Stomach (tissue), 8 donors: ENCODE measurements at regions not wholly inside any gene's neighbourhood (a gene's known extent, or its start where the extent isn't known, plus 50 kb on each side); places are given as distances from the start of the nearest gene placed in this dataset.

Source experiments
- DNase-seq, 2 donors: peaks; one replicate each; pipeline versions ENCODE4 v3.0.0 to v3.0.0-alpha.2; 2013 to 2019
- H3K27ac ChIP-seq, 5 donors: fragments of 200-600 bp in 4 of 5; sonication (generic) in 4 of 5; one replicate each; pipeline ENCODE4 v1.5.1; 2013 to 2019; ENCODE audit warnings: mild to moderate bottlenecking in 1 of 5, moderate library complexity in 1 of 5
- H3K27me3 ChIP-seq, 3 donors: fragments of 200-600 bp; sonication (generic); one replicate each; pipeline ENCODE4 v1.5.1; 2017 to 2019; ENCODE audit warnings: mixed run types in 1 of 3
- H3K36me3 ChIP-seq, 4 donors: fragments of 200-600 bp; sonication (generic); 1 replicate in 3 of 4; 2 replicates in 1 of 4; pipeline ENCODE4 v1.5.1; 2016 to 2019
- H3K4me1 ChIP-seq, 4 donors: fragments of 200-600 bp; sonication (generic); one replicate each; pipeline ENCODE4 v1.5.1; 2016 to 2019
- H3K4me3 ChIP-seq, 4 donors: fragments of 200-600 bp; sonication (generic) in 3 of 4; one replicate each; pipeline ENCODE4 v1.5.1; 2016 to 2019; ENCODE audit warnings: mild to moderate bottlenecking in 1 of 4
- H3K9me3 ChIP-seq, 4 donors: fragments of 200-600 bp; sonication (generic); one replicate each; pipeline ENCODE4 v1.5.1; 2016 to 2019
- CTCF ChIP-seq, 7 experiments: fragments of 450-650 bp in 4 of 7; fragments of 200-600 bp in 3 of 7; sonication (generic) in 3 of 7; IDR thresholded peaks; one replicate each; pipeline ENCODE4 v1.5.1; 2016 to 2019; ENCODE audit warnings: antibody characterized with exemption in 7 of 7, control low read depth in 2 of 7, mild to moderate bottlenecking in 1 of 7
- EP300 ChIP-seq: sonication (generic); formaldehyde crosslinking; IDR thresholded peaks from one replicate; pipeline ENCODE4 v1.6.1; 2017; ENCODE audit warnings: antibody characterized with exemption
- POLR2A ChIP-seq, 4 donors: fragments of 450-650 bp; IDR thresholded peaks; one replicate each; pipeline ENCODE4 v1.6.1; 2016; ENCODE audit warnings: antibody characterized with exemption in 4 of 4, control low read depth in 2 of 4, mild to moderate bottlenecking in 1 of 4, moderate library complexity in 1 of 4
- POLR2AphosphoS5 ChIP-seq, 3 donors: sonication (generic); formaldehyde crosslinking; IDR thresholded peaks; one replicate each; pipeline ENCODE4 v1.6.1; 2016; ENCODE audit warnings: antibody characterized with exemption in 3 of 3
- WGBS, 5 donors: extraction: QIAGEN DNeasy Blood & Tissue Kit in 3 of 5; methylation state at CpG; one replicate each; pipeline versions ENCODE4 v1.1.5 to v1.1.7; 2013 to 2018; 5-methylcytosine and 5-hydroxymethylcytosine counted together
- intact Hi-C: fragments of 100-400 bp; cut with DNase I; formaldehyde crosslinking; loops from one replicate; pipeline ENCODE4 v1.15.1; 2023; ENCODE audit warnings: low total_unique reads
- donor health status: healthy with polysubstance abuse.
- donor health status: Bipolar disorder and iron deficiency.
- donor health status: healthy.

GRCh38 chr1:22352896-22353295 is 98.8 kb upstream of the ZBTB40 start:
- no peaks in the 10 kb centered on the region for H3K9me3 ChIP-seq
- no peak overlapping the region for H3K4me3 ChIP-seq
- peaks cover 0 to 94% (median 28%) of the 10 kb centered on the region in 3 donors for H3K27me3 ChIP-seq
- DNase-seq, result no peak
- H3K36me3 ChIP-seq, result no peaks in the 10 kb centered on the region
- TF ChIP-seq CTCF (IDR thresholded peaks at IDR 0.05) (no peak), EP300 (no peak), POLR2A (IDR thresholded peaks at IDR 0.05) (no peak), POLR2AphosphoS5 (IDR thresholded peaks at IDR 0.05) (no peak)
- intact Hi-C loops, result no loop called here
- peaks cover 5 to 32% (median 20%) of the 10 kb centered on the region in 4 donors for H3K4me1 ChIP-seq
- no peak overlapping the region for H3K27ac ChIP-seq
- 93 to 96% (median 94%) methylated on average over 7 of the region's 7 CpGs for WGBS, 5 donors

- peak in 1 of 2 donors; percentile 9 for DNase-seq
- 59 to 69% (median 65%) methylated on average over 4 of the region's 4 CpGs for WGBS, 5 donors
- H3K4me3 ChIP-seq, result no peak overlapping the region
- H3K4me1 ChIP-seq, result no peaks in the 10 kb centered on the region
- no peaks in the 10 kb centered on the region for H3K9me3 ChIP-seq
- peaks cover 0 to 85% (median 0%) of the 10 kb centered on the region in 3 donors for H3K27me3 ChIP-seq
- intact Hi-C loops, result no loop called here
- no peak for TF ChIP-seq CTCF (IDR thresholded peaks at IDR 0.05)
- no peak for TF ChIP-seq EP300
- TF ChIP-seq POLR2A (IDR thresholded peaks at IDR 0.05), result no peak
- TF ChIP-seq POLR2AphosphoS5 (IDR thresholded peaks at IDR 0.05), result no peak
- H3K27ac ChIP-seq, result no peak overlapping the region
- no peaks in the 10 kb centered on the region for H3K36me3 ChIP-seq
Measured at GRCh38 chr1:22359427-22359826, 92.2 kb upstream of the ZBTB40 start.

- no peak overlapping the region for H3K4me3 ChIP-seq
- peaks cover 0 to 79% (median 0%) of the 10 kb centered on the region in 3 donors for H3K27me3 ChIP-seq
- no peak overlapping the region for H3K27ac ChIP-seq
- no peak for DNase-seq
- intact Hi-C loops, result no loop called here
- 62 to 81% (median 70%) methylated on average over 5 to 6 of the region's 6 CpGs for WGBS, 5 donors
- no peaks in the 10 kb centered on the region for H3K36me3 ChIP-seq
- H3K4me1 ChIP-seq, result no peaks in the 10 kb centered on the region
- TF ChIP-seq POLR2AphosphoS5 (IDR thresholded peaks at IDR 0.05), result no peak
- no peak for TF ChIP-seq CTCF (IDR thresholded peaks at IDR 0.05)
- TF ChIP-seq EP300, result no peak
- no peak for TF ChIP-seq POLR2A (IDR thresholded peaks at IDR 0.05)
- no peaks in the 10 kb centered on the region for H3K9me3 ChIP-seq
Measured at GRCh38 chr1:22362626-22363402, 88.8 kb upstream of the ZBTB40 start.

- Histone ChIP-seq H3K9me3 (no peaks in the 10 kb centered on the region), H3K36me3 (no peaks in the 10 kb centered on the region), H3K27ac (no peak overlapping the region), H3K4me1 (no peaks in the 10 kb centered on the region), H3K27me3 (peaks cover 0 to 79% (median 0%) of the 10 kb centered on the region in 3 donors), H3K4me3 (no peak overlapping the region)
- no peak for DNase-seq
- TF ChIP-seq POLR2A (IDR thresholded peaks at IDR 0.05) (no peak), CTCF (IDR thresholded peaks at IDR 0.05) (no peak), EP300 (no peak)
- intact Hi-C loops, result no loop called here
- 68 to 78% (median 73%) methylated on average over 12 to 13 of the region's 13 CpGs for WGBS, 5 donors
Measured at GRCh38 chr1:22363403-22364325, 88.0 kb upstream of the ZBTB40 start.
